ENCODE measurements at regions not wholly inside any gene's neighbourhood (a gene's known extent, or its start where the extent isn't known, plus 50 kb on each side); places are given as distances from the start of the nearest gene placed in this dataset.

GRCh38 chr2:19255481-19255880, 102.9 kb downstream of the OSR1 start:
- FAIRE-seq (no peak), ATAC-seq (no peak), DNase-seq (ENCODE audit: extremely low read depth in 1 of 4, low spot score in 3 of 4) (no peak)
- in situ Hi-C loops (cut with MboI) (no loop called here), intact Hi-C loops (cut with micrococcal nuclease) (no loop called here)
- ChIA-PET CTCF (ENCODE audit: low intra/inter-chr PET ratio) (no interaction called here), POLR2A (no interaction called here)
- no peak overlapping the region for H3K4me3 ChIP-seq
- H2AFZ ChIP-seq (ENCODE audit: low read depth, low read length): no peak overlapping the region
- no peaks in the 10 kb centered on the region for H4K20me1 ChIP-seq (replicated peaks; ENCODE audit: control insufficient read depth, insufficient read depth, low read length)
- no peak overlapping the region for H3K4me2 ChIP-seq (ENCODE audit: insufficient read depth, low read length)
- H3K9me3 ChIP-seq (replicated peaks; ENCODE audit: control insufficient read depth, insufficient read depth, low read depth, low read length): no peaks in the 10 kb centered on the region
- no TSS peak for BruUV-seq (replicated peaks)
- no peaks in the 10 kb centered on the region for H3K36me3 ChIP-seq (ENCODE audit: control insufficient read depth, insufficient read depth, low read length)
- H3K9ac ChIP-seq (ENCODE audit: insufficient read depth in 1 of 2, low read depth in 2 of 2, low read length in 2 of 2): no peak overlapping the region
- H3K9me1 ChIP-seq (ENCODE audit: control insufficient read depth, insufficient read depth, low read length): no peaks in the 10 kb centered on the region
- H3K79me2 ChIP-seq (ENCODE audit: control insufficient read depth, insufficient read depth, low read length): no peaks in the 10 kb centered on the region
- TF ChIP-seq ZNF12 (CRISPR knock-in tag; IDR thresholded peaks at IDR 0.05) (no peak), ETV5 (CRISPR knock-in tag; IDR thresholded peaks at IDR 0.05; ENCODE audit: low read depth) (no peak), OTX1 (CRISPR knock-in tag; IDR thresholded peaks at IDR 0.05) (no peak), CTCF (IDR thresholded peaks at IDR 0.05 in 2 of 3, conservative IDR thresholded peaks at IDR 0.05 in 1 of 3; ENCODE audit: insufficient read depth in 2 of 3, low read depth in 1 of 3, low read length in 3 of 3) (no peak), GMEB1 (CRISPR knock-in tag; IDR thresholded peaks at IDR 0.05) (no peak), TEAD1 (CRISPR knock-in tag; IDR thresholded peaks at IDR 0.05) (no peak), NKRF (IDR thresholded peaks at IDR 0.05; ENCODE audit: borderline replicate concordance) (no peak), IFI16 (CRISPR knock-in tag; IDR thresholded peaks at IDR 0.05) (no peak), SAP30 (IDR thresholded peaks at IDR 0.05; ENCODE audit: borderline replicate concordance, insufficient read depth, low read depth, low read length, poor library complexity, severe bottlenecking) (no peak), BCOR (IDR thresholded peaks at IDR 0.05) (no peak), STAT6 (CRISPR knock-in tag; IDR thresholded peaks at IDR 0.05) (no peak)
- H3K4me1 ChIP-seq (replicated peaks in 1 of 2; ENCODE audit: control insufficient read depth in 2 of 2, insufficient read depth in 2 of 2, low read length in 2 of 2): no peaks in the 10 kb centered on the region
- H3K27me3 ChIP-seq (ENCODE audit: control insufficient read depth in 2 of 2, insufficient read depth in 2 of 2, low read length in 2 of 2): no peaks in the 10 kb centered on the region
- no peak overlapping the region for H3K27ac ChIP-seq (ENCODE audit: extremely low read depth, low read depth, low read length)
